GM21360 (cell line): ENCODE measurements at regions not wholly inside any gene's neighbourhood (a gene's known extent, or its start where the extent isn't known, plus 50 kb on each side); places are given as distances from the start of the nearest gene placed in this dataset.
"Not testable (repeated sequence)": the region's sequence is repeated elsewhere in the genome, so short reads cannot be mapped to it uniquely, and the experiment has no call there.

Experiments used
- ATAC-seq: cut with Tn5 transposase; IDR thresholded peaks from one replicate; pipeline ENCODE4 v1.9.1; 2021; ENCODE audit warnings: mild to moderate bottlenecking, moderate library complexity; ENCODE audit not compliant: unreplicated experiment

DNA sequence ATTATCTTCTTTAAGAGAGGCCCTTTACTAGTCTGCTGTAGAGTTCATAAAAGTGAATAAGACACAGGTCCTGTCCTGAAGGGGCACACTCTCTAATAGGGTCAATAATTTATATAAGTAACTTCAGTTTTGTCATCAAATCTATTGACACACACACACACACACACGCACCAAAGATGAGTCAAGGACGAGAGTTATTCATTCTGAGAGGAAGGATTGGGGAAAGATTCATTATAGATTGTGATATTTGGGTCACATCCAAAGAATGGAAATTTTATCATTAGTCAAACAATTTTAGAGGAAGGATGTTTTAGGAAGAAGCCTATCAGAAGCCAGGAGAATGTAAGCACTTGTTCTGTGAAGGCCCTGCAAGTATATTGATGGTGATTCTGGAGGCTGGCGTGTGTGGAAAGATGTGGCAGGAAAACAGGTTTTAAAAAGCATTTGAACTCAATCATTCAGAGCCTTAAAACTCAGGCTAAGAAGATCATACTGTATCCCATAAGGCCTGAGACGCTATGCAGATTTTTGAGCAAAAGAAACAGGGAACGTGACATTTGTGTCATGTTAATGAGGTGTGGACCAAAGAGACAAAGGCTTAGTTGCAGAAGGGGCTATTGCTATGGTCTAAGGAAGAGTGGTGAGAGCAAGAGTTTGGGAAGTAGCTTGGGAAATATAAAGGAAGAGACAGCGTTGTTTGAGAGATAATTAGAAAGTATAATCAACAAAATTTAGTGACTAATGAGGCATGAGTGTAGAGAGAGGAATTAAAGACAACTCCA, 161.4 kb upstream of the PREP start:
- no peak for ATAC-seq

DNA sequence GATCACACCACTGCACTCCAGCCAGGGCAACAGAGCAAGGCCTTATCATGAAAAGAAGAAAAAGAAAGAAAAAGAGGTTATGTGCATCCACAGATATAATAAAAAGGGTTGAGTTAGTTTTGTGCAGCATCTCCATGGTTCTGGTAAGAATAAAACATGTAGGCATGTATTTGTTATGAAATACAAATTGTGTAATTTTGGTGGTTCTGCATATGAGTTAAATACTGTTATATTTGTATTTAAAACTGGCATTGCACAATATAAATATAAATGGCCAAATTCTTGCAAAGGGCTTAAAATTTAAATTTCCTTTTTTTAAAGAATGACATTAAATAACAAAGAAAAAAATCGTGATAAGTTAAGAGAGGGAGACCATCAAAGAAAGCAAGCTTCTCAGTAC, 159.1 kb upstream of the PREP start:
- no peak for ATAC-seq

DNA sequence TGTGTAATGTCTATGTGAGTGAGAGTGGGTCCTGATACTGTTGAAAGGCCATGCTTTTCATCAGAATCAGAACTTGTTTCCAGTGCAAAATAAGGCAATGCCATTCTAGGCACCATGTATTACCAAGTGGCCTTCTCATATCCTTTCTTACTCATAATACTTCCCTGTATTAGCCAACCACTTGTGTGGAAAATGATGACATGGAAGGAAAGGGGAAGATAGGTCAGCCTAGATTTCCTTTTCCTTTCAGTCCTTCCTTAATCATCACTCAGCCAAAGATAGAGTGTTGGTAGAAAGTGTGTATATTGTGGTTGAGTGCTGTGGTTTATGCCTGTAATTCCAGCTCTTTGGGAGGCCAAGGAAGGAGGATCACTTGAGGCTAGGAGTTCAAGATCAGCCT, 158.6 kb upstream of the PREP start:
- ATAC-seq = no peak

DNA sequence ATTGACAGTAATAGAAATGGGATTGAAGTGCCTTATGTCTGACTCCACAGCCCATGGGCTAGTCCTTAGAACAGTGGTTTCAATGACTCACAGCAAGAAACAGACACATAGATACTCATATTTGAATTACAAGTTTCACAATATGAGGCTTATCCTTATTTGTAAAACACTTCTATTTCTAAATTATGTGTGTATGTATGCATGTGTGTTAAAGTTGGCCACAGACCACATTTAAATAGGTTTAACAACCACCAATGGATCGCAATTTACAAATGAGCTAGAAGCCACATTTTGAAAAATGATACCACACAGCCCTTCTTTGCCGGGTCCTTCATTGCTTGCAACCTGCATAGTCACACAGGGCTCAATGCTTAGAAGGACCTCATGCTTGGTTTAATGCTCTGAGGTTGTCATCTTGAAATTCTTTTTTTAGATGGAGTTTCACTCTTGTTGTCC, 157.8 kb upstream of the PREP start:
- ATAC-seq = peak; percentile 89

DNA sequence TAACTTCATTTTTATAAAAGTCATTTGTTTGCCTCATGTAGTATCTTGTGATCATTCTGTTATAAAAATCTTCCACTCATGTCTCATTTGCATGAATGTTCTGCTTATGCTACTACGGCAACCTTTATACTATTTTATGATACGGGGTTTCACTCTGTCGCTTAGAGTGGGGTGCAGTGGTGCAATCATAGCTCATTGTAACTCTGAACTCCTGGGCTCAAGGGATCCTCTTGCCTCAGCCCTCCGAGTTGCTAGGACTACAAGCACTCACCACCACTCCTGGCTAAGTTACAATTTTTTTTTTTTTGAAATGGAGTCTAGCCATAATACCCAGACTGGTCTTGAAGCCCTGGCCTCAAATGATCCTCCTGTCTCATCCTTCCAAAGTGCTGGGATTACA, 154.4 kb upstream of the PREP start:
- no peak for ATAC-seq

DNA sequence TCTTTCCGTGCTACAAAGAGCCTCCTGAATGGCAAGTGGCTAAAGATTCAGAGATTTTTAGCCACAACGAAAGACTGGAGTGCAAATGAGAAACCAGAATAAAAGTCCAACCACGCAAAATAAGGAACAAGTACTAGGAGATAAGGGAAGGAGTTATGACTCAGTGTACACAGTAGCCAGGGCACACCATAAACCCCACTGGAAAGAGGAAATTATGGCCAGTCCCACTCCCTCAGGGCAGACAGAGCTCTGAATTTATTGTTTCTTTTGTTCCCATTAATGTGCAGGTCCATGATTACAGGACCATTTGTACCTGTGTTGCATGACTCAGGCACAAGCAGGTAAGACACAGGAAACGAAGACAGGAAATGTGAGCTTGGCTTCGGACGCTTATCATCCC, 150.3 kb upstream of the PREP start:
- ATAC-seq = no peak

DNA sequence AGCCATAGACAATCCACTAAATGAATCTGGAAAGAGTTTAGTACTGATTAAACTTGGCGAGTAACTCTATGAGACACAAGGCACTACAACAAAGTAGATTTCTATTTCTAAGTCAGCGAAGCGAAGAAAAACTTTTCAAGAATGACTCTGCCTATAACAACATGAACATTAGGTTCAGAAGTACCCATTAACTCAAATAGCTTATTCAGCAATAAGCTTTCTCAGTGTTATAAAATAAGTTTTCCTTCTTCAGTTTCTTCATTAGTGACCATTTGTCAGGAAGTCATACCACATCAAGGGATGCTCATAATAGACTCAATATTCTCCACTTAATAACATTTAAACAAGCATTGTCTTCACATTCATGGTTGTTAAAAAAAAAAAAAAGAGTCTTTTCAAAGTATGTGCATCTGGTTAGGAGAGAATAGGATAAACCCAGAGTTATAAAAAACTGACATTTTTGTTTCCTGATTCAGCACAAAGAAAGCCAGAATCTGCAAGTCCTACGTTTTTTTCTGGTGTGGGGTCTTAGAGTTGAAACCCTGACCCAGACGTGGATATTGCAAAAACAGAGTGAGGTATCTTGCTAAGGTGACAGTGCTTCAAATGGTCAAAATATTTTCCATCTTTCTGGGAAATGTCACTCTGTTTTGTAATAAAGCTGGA, 148.2 kb upstream of the PREP start:
- ATAC-seq = no peak

DNA sequence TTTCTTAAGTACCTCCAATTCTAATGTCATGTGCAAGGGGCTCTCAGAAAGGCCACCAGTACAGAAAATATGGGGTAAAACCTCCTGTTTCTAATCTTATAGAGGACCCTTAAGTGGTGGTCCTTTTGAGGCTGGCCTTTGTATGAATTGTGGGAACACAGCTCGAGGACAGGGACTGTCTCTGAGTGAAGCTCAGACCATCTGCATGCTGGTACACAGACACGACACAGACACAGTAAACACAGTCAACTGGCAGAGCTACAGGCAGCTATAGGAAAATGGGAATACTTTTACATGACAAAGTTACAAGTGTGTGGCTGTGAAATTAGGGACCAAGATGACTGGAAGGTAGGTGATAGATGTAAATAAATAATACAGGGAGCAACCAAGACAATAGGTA, 143.9 kb upstream of the PREP start:
- no peak for ATAC-seq

DNA sequence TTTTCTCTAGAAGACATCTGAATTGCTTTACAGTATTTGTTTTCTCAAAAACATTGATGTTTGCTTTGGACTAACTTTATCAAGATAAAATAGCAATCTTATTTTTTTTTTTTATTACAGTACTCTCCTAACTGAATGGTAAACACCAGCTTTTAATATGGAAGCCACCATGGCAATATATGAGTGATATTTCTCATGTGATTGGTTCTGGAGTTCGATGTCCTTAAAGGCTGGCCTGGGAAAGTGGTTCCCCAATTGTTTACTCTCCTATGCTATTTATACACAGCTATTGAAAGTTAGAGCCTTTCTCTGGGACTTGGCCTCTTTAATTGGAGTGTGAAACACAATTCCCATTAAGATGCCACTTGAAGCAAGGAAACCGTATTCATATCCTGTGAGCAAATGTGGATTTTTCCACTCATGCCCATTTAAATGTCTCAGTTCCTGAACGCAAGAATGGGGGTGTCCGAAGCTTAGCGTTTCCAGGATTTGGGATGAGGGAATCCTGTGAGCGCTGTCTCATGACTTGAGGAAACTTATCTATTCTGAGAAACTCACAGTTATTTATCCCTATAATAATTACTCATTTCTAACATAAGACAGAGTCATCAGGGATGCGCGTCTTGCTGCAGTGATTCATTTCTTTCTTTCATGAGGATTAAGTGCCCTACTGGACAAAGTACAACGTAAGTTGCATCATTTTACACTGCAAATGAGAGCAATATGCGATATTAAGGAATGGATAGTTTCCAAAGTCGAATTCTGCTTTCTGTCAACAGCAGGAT, 143.3 kb upstream of the PREP start:
- no peak for ATAC-seq

DNA sequence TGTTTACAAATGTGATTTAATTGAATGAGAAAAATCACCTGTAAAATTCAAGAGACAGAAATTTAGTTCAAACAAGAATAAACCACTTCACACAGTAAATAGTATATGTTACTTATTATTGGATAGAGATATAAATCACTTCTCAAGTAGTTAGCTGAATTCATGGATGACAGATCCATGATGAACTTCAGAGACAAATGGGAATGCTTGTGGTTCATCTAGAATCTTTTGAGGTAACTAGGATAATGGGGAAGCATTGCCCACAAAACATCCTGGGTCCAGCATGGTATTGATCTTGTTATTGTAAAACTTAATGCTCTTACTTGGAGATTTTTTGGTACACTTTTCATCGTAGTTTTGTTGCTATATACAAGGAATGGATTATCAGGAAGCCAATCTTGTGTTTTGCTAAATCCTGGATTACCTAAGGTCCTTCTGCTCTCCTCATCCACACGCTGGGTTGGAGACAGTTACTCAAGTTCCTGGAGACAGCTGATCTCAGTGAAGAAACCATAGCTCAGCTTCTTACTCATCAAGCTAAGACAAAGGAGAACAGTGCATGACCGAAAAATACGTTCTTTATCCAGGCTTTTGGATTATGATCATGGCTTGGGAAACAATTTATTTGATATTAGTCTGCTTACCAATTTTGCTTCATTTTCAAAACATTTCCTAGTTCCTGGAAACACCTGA, 142.5 kb upstream of the PREP start:
- no peak for ATAC-seq

DNA sequence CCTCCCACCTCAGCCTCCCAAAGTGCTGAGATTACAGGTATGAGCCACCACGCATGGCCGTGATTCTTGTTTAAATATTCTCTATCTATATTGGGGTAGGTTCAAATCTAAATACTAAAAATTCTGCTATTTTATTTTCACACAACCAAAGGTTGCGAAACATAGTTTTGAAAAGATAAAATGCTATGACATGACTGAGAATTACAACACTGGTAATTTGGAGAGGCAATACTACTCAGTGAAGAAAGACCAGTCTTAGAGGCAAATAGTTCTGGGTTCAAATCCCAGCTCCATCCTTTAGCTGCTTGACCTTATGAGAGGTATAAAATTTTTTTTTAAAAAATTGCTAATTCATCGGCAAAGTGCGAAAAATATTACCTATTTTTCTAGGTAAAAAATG, 137.0 kb upstream of the PREP start:
- no peak for ATAC-seq

DNA sequence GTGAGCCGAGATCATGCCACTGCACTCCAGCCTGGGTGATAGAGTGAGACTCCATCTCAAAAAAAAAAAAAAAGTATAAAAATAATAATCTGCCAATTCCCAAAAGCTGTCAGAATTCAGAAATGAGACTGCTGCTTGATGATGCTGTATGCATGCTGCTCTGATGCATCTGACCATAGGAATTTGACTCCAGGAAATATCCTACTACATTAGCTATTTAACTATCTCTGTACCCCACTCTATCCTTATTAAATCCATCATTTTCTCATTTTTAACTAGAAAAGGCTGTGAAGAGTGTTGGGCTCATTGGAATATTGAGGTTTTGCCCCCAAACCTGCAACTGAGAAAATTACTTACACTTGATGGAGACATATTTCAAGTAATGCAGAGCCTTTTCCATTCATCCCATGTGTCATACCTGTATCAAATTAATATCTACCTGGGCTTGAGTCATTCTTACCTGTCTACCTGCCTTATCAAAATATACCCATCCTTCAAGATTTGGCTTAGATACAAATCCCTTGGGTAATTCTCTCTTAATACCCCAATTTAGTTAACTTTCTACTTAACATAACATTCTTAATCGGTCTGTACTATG, 135.2 kb upstream of the PREP start:
- no peak for ATAC-seq

DNA sequence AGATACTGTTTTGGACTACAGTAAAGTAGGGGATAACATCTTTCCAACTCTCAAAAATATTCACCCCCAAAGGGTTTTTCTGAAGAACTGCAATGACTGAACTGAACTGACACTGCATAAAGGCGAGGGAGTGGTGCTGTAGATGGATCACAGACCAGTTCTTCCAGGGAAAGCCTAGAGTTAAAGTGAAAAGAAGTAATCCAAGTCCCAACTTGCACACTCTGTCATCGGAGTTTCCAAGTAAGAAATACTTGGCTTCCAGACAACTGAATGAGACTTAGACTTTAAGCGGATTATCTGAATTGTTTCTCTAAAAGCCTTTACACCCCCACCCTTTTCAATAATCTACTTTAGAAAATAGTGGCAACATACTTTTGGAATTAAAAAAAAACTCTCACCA, 134.1 kb upstream of the PREP start:
- no peak for ATAC-seq

DNA sequence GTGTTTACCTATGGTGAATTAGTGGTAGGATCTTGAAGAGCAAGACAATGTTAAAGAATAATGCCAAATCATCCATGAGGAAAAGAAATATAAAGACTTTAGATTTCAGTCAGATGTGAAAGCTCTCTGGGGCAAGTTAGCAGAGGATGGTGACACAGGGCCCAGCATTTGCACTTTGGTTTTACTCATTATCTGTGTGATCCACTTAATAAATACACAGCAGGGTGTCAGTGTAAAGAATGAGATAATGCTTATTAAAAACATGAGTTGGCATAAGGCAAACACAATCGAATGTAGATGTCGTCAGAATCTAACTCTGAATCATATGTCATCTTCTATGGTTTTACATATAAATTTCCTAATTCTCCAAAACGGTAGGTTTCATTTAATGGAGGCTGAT, 130.4 kb upstream of the PREP start:
- no peak for ATAC-seq

DNA sequence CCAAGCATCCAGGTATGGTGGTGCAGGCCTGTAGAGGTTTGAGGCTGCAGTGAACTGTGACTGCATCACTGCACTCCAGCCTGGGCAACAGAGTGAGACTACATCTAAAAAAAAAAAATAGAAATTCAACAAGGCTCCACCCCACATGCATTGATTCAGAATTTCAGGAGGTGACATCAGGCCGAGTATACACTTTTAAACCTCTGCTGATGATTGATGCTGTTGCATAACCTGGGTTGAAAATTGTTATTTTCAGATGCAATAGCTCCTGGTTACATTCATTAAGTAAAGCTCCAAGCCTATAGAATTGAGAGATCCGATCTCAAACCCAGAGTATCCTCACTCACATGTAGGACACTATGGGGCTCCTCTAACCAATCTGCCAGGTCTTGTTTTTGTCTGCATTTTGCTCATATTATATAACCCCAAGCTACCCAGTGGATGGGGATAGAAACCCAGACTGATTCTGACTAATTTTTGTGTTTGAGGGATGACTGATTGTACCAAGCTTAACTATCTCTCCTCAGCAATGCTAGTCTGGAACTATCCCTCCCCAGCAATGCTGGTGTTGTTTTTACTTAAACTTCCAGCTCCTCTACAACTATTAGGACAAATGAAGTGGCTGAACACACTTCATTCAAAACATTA, 123.5 kb upstream of the PREP start:
- ATAC-seq = no peak

DNA sequence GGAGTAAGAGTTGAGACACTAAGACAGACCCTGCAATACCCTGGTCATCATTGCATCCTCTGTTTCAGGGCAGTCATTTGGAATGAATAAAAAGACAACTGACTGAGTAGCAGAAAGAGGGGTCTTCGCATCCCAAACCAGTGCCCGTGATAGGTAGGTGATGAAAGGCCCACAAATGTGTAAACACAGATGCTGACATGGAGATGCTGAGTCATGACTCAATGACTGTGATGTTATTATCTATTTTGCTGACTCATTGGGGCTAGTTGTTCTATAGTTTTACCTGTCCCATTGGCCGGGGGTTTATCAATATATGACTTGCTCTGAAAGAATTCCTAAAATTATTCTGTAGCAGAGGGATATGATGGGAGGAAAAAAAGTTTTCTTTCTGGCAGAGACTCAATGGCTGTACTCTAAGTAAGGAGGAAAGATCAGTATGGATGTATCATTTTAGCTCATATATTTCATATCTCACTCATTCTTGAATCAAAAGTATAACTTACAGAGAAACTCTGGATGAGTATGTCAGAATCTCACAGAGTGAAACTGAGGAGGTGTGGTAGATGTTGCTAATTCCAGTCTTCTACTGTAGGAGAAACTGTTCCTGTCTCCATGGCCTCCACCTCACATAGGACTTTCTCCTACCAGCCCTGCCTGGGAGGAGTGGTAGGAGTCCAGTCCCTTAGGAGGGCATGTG, 119.9 kb upstream of the PREP start:
- ATAC-seq = no peak

DNA sequence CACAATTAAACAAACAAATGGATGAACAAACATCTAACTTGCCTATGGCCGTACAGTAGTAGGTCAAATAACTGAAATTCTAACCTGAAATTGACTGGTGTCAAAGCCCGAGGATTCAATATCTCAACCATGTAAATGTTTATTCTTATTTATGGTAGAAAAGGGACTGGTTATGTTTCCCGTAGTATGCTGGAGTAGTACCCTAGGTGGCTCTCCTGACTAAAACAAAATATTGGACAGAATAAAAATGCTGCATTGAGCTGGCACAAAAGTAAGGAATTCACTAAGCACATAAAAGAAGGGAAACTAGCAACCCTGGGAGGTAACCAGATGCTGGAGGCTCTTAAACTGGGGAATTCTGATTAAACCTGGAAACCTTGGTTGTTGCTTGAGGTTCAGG, 117.1 kb upstream of the PREP start:
- no peak for ATAC-seq

DNA sequence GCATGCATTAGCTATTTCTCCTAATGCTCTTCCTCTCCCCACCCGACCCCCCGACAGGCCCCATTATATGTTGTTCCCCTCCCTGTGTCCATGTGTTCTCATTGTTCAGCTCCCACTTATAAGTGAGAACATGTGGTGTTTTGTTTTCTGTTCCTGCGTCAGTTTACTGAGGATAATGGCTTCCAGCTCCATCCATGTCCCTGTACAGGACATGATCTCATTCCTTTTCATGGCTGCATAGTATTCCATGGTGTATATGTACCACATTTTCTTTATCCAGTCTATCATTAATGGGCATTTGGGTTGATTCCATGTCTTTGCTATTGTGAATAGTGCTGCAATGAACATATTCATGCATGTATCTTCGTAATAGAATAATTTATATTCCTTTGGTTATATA, 116.1 kb upstream of the PREP start:
- ATAC-seq = not testable (repeated sequence)

DNA sequence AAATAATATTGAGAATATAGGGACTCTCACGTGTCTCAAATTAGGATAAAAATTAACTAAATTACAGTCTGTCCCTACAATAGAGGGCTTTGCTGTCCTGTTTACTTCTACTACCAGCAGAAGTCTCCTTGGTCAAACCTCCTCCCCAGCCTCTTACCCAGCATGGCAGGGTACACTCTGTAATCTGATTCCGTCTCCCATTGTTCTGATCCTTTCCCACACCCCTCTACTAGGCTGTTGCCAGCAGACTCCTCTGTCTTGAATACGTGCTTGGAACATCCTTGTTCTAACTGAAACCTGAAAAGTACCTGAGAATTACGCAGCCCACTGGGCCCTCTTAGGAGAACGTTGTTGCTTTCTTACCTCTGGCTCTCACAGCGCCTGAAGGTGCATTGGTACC, 112.2 kb upstream of the PREP start:
- ATAC-seq = no peak

DNA sequence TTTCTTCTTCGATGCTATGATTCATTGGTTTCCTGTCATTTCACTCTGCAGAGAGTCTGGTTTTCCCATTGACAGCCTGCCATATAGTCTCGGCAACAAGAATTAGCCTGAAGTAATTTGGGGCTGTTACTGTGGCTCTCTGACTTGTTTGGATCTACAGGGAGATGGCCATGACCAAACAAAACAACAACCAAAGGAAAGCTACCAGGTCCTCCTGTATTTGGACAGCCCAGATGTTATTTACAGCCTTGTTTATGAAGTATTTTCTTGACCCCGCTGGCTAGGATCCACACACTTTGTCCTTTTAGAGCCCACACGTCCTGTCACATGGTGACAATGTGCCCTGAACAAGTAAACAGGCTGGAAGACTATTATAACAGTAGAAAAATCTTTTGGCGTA, 111.4 kb upstream of the PREP start:
- no peak for ATAC-seq
